ENCODE measurements at regions not wholly inside any gene's neighbourhood (a gene's known extent, or its start where the extent isn't known, plus 50 kb on each side); places are given as distances from the start of the nearest gene placed in this dataset.

- TF ChIP-seq CTCF (conservative IDR thresholded peaks at IDR 0.05 in 1 of 2, IDR thresholded peaks at IDR 0.05 in 1 of 2; ENCODE audit: low read depth in 1 of 2, low read length in 2 of 2) (no peak), EZH2 (IDR thresholded peaks at IDR 0.05; ENCODE audit: low read length, missing control alignments) (no peak)
Observed at GRCh38 chr11:17156283-17156682, 51.5 kb downstream of the PIK3C2A start.

Measured in fibroblast of lung (primary cell).